HG02840 (cell line): ENCODE measurements at regions not wholly inside any gene's neighbourhood (a gene's known extent, or its start where the extent isn't known, plus 50 kb on each side); places are given as distances from the start of the nearest gene placed in this dataset.

Experiments used
- ATAC-seq: cut with Tn5 transposase; IDR thresholded peaks from one replicate; pipeline ENCODE4 v1.9.1; 2021; ENCODE audit warnings: mild to moderate bottlenecking, moderate library complexity, moderate number of reproducible peaks; ENCODE audit not compliant: unreplicated experiment, low FRiP score

- ATAC-seq = no peak
Measured at GRCh38 chr7:88361357-88361756, 54.7 kb upstream of the STEAP4 start.

DNA sequence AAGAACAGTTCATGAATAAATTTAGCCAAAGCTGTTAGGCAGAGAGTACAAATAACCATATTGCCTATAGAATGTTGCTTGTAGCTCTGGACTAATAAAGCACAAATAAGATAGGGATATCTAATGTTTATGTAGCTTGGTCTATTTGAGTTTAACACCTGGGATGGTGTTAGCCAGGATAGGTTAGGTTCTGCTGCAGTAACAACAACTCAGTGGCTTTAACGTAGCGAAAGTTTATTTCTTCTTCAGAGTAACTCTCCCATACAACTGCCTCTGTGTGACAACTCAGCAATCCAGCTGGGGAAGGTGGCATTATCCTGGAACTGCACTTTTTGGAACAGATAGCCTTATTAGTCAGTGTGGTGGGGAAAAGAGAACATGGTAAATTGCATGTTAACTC, 52.2 kb upstream of the STEAP4 start:
- ATAC-seq = no peak

GRCh38 chr7:88358526-88358838, 51.8 kb upstream of the STEAP4 start:
- no peak for ATAC-seq

GRCh38 chr7:88357781-88358525, 51.3 kb upstream of the STEAP4 start:
- ATAC-seq = peak; percentile 67

- no peak for ATAC-seq
Measured at GRCh38 chr7:88357294-88357693, 50.6 kb upstream of the STEAP4 start.
